MM.1S (cell line): ENCODE measurements at regions not wholly inside any gene's neighbourhood (a gene's known extent, or its start where the extent isn't known, plus 50 kb on each side); places are given as distances from the start of the nearest gene placed in this dataset.

ENCODE experiments used
- EZH2phosphoT487 ChIP-seq: fragments of 300-600 bp; sonication (generic); IDR thresholded peaks from 2 replicates; pipeline ENCODE4 v1.6.1; 2018; ENCODE audit warnings: antibody characterized with exemption, low read length
- TF ChIP-seq, protein P1 (sequence below): fragments of 300-600 bp; sonication (generic); IDR thresholded peaks from 2 replicates; pipeline ENCODE4 v1.5.1; 2016; ENCODE audit warnings: antibody characterized with exemption, low read length, mixed read lengths

DNA sequence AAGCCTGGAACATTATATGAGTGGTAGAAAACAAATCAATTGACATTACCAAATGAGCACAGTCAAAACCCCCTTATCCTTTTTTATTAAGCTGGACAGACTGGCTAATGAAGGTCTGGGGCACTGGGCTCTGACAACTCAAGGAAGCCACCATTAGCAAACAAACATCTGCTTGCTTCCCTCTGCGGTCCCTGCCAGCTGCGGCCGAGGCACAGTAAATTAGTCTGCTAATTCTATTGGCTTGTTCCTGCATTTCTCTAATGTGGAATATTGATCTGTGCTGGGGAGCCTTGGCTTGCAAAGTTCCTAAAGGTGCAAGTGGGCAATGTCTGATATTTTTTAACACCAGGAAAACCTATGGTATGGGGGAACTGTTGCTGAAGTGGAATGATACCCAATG is 300.3 kb downstream of the MTX2 start:
- TF ChIP-seq, protein P1, sequence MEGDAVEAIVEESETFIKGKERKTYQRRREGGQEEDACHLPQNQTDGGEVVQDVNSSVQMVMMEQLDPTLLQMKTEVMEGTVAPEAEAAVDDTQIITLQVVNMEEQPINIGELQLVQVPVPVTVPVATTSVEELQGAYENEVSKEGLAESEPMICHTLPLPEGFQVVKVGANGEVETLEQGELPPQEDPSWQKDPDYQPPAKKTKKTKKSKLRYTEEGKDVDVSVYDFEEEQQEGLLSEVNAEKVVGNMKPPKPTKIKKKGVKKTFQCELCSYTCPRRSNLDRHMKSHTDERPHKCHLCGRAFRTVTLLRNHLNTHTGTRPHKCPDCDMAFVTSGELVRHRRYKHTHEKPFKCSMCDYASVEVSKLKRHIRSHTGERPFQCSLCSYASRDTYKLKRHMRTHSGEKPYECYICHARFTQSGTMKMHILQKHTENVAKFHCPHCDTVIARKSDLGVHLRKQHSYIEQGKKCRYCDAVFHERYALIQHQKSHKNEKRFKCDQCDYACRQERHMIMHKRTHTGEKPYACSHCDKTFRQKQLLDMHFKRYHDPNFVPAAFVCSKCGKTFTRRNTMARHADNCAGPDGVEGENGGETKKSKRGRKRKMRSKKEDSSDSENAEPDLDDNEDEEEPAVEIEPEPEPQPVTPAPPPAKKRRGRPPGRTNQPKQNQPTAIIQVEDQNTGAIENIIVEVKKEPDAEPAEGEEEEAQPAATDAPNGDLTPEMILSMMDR, result no peak
- TF ChIP-seq EZH2phosphoT487, result no peak
